Keratinocyte (primary cell): ENCODE measurements at regions not wholly inside any gene's neighbourhood (a gene's known extent, or its start where the extent isn't known, plus 50 kb on each side); places are given as distances from the start of the nearest gene placed in this dataset.

Experiments
- DNase-seq: peaks from one replicate; pipeline ENCODE4 v3.0.0-alpha.2; 2011; ENCODE audit warnings: low read depth, missing footprints, low spot score
- FAIRE-seq: peaks from 2 replicates; lab custom pipeline; 2011; peaks lifted over from hg19 to GRCh38; lab: Jason Lieb, UNC
- H2AFZ ChIP-seq: 2 replicates; pipeline ENCODE4 v1.6.0; 2012; ENCODE audit warnings: low read length, control low read depth, inconsistent platforms; ENCODE audit not compliant: control insufficient read depth
- H3K27ac ChIP-seq: 2 replicates; pipeline ENCODE4 v1.5.1; 2011; ENCODE audit warnings: low read length; ENCODE audit not compliant: control insufficient read depth, insufficient read depth
- H3K27me3 ChIP-seq: 3 replicates; pipeline ENCODE4 v1.6.0; 2011; ENCODE audit warnings: low read length; ENCODE audit not compliant: control insufficient read depth, insufficient read depth; ENCODE audit errors: extremely low read depth
- H3K36me3 ChIP-seq, 2 experiments: 2 replicates in 1 of 2; 3 replicates in 1 of 2; pipeline ENCODE4 v1.5.1; 2011; ENCODE audit warnings: low read length in 2 of 2, mild to moderate bottlenecking in 1 of 2; ENCODE audit not compliant: control insufficient read depth in 2 of 2, insufficient read depth in 2 of 2; ENCODE audit errors: extremely low read depth in 1 of 2
- H3K4me1 ChIP-seq: 3 replicates; pipeline ENCODE4 v1.5.1; 2011; ENCODE audit warnings: low read length; ENCODE audit not compliant: control insufficient read depth, insufficient read depth; ENCODE audit errors: extremely low read depth
- H3K4me2 ChIP-seq: 3 replicates; pipeline ENCODE4 v1.6.0; 2011; ENCODE audit warnings: low read depth, low read length; ENCODE audit not compliant: control insufficient read depth, insufficient read depth; ENCODE audit errors: extremely low read depth
- H3K4me3 ChIP-seq, 3 experiments: fragments of 200-600 bp in 1 of 3; sonication (generic) in 1 of 3; 2 replicates in 2 of 3; 3 replicates in 1 of 3; pipeline ENCODE4 v1.5.1; 2011 to 2016; ENCODE audit warnings: low read length in 3 of 3, mild to moderate bottlenecking in 3 of 3, control low read depth in 2 of 3, inconsistent platforms in 1 of 3, low read depth in 1 of 3, mixed read lengths in 1 of 3, mixed run types in 1 of 3, moderate library complexity in 1 of 3; ENCODE audit not compliant: control insufficient read depth in 2 of 3, insufficient read depth in 2 of 3; ENCODE audit errors: extremely low read depth in 1 of 3
- H3K79me2 ChIP-seq: 2 replicates; pipeline ENCODE4 v1.6.0; 2012; ENCODE audit warnings: low read length; ENCODE audit not compliant: control insufficient read depth, insufficient read depth
- H3K9ac ChIP-seq: 3 replicates; pipeline ENCODE4 v1.6.0; 2011; ENCODE audit warnings: low read length; ENCODE audit not compliant: control insufficient read depth, insufficient read depth; ENCODE audit errors: extremely low read depth
- H3K9me1 ChIP-seq: 3 replicates; pipeline ENCODE4 v1.6.0; 2011; ENCODE audit warnings: low read length; ENCODE audit not compliant: control insufficient read depth, insufficient read depth; ENCODE audit errors: extremely low read depth
- H3K9me3 ChIP-seq: 2 replicates; pipeline ENCODE4 v1.5.1; 2012; ENCODE audit warnings: low read depth, low read length; ENCODE audit not compliant: control insufficient read depth
- H4K20me1 ChIP-seq: 3 replicates; pipeline ENCODE4 v1.6.0; 2011; ENCODE audit warnings: low read length; ENCODE audit not compliant: control insufficient read depth, insufficient read depth; ENCODE audit errors: extremely low read depth
- EZH2 ChIP-seq: IDR thresholded peaks from one replicate; pipeline ENCODE4 v1.6.1; 2012; ENCODE audit warnings: inconsistent platforms, mild to moderate bottlenecking, low read length, moderate library complexity
- dilution Hi-C: fragments of 300-500 bp; cut with MboI; formaldehyde crosslinking; loops from one replicate; pipeline ENCODE4 v1.7.0; 2020; ENCODE audit warnings: low sequenced_read_pairs; ENCODE audit not compliant: extremely low pct_ligation_motif_present
- TF ChIP-seq, protein P1 (sequence below), 3 experiments: IDR thresholded peaks in 1 of 3; conservative IDR thresholded peaks in 1 of 3; optimal IDR thresholded peaks in 1 of 3; 2 replicates in 2 of 3; 3 replicates in 1 of 3; pipeline versions ENCODE3 to v1.5.1; 2011; ENCODE audit warnings: low read length in 3 of 3, mild to moderate bottlenecking in 3 of 3, moderate library complexity in 2 of 3, control low read depth in 1 of 3, inconsistent platforms in 1 of 3; ENCODE audit not compliant: insufficient read depth in 2 of 3; ENCODE audit errors: extremely low read depth in 1 of 3

- Histone ChIP-seq H3K27me3 (no peaks in the 10 kb centered on the region), H3K27ac (no peak overlapping the region), H3K9me3 (no peaks in the 10 kb centered on the region), H3K9me1 (no peaks in the 10 kb centered on the region), H3K4me3 (no peak overlapping the region), H3K4me2 (no peak overlapping the region), H2AFZ (no peak overlapping the region), H3K9ac (no peak overlapping the region), H4K20me1 (no peaks in the 10 kb centered on the region), H3K79me2 (no peaks in the 10 kb centered on the region), H3K4me1 (no peaks in the 10 kb centered on the region), H3K36me3 (no peaks in the 10 kb centered on the region)
- DNase-seq, result no peak
- TF ChIP-seq EZH2, result no peak
- TF ChIP-seq, protein P1, sequence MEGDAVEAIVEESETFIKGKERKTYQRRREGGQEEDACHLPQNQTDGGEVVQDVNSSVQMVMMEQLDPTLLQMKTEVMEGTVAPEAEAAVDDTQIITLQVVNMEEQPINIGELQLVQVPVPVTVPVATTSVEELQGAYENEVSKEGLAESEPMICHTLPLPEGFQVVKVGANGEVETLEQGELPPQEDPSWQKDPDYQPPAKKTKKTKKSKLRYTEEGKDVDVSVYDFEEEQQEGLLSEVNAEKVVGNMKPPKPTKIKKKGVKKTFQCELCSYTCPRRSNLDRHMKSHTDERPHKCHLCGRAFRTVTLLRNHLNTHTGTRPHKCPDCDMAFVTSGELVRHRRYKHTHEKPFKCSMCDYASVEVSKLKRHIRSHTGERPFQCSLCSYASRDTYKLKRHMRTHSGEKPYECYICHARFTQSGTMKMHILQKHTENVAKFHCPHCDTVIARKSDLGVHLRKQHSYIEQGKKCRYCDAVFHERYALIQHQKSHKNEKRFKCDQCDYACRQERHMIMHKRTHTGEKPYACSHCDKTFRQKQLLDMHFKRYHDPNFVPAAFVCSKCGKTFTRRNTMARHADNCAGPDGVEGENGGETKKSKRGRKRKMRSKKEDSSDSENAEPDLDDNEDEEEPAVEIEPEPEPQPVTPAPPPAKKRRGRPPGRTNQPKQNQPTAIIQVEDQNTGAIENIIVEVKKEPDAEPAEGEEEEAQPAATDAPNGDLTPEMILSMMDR (optimal IDR thresholded peaks at IDR 0.05 in 1 of 3, IDR thresholded peaks at IDR 0.05 in 1 of 3, conservative IDR thresholded peaks at IDR 0.05 in 1 of 3; ENCODE audit: extremely low read depth in 1 of 3, insufficient read depth in 2 of 3, low read length in 3 of 3), result no peak
- dilution Hi-C loops, result no loop called here
- no peak for FAIRE-seq
Measured at GRCh38 chr4:189385579-189385978, 555.1 kb upstream of the FRG1 start.

DNA sequence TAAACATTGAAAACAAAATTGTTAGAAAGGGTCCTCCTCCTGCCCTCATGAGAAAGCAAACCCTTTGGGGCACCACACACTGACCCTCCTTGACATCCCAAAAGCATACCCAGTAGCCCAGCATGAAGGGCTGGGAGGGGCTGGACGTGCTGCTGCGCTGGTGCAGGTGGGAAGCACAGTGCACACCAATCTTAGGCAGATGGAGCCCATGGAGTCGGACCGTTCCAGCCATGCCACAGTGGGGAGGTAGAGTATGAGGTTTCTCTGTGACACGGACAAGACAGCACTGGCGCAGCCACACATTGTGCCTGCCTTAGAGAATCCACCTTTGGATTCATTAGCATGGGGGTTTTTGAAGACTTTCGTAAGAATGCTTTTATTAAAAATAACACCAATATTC is 544.2 kb upstream of the FRG1 start:
- no peaks in the 10 kb centered on the region for H3K27me3 ChIP-seq
- H3K9me3 ChIP-seq, result no peaks in the 10 kb centered on the region
- H3K79me2 ChIP-seq, result no peaks in the 10 kb centered on the region
- no peak overlapping the region for H2AFZ ChIP-seq
- no peaks in the 10 kb centered on the region for H3K4me1 ChIP-seq
- H4K20me1 ChIP-seq, result no peaks in the 10 kb centered on the region
- no peak overlapping the region for H3K9ac ChIP-seq
- H3K4me2 ChIP-seq, result no peak overlapping the region
- TF ChIP-seq EZH2, result no peak
- TF ChIP-seq, protein P1 (optimal IDR thresholded peaks at IDR 0.05 in 1 of 3, IDR thresholded peaks at IDR 0.05 in 1 of 3, conservative IDR thresholded peaks at IDR 0.05 in 1 of 3; ENCODE audit: extremely low read depth in 1 of 3, insufficient read depth in 2 of 3, low read length in 3 of 3), result no peak
- no peaks in the 10 kb centered on the region for H3K9me1 ChIP-seq
- no peak overlapping the region for H3K27ac ChIP-seq
- dilution Hi-C loops, result no loop called here
- no peak overlapping the region for H3K4me3 ChIP-seq
- FAIRE-seq (no peak), DNase-seq (no peak)
- H3K36me3 ChIP-seq, result no peaks in the 10 kb centered on the region
